CD8-positive, alpha-beta memory T cell (primary cell): ENCODE measurements at regions not wholly inside any gene's neighbourhood (a gene's known extent, or its start where the extent isn't known, plus 50 kb on each side); places are given as distances from the start of the nearest gene placed in this dataset.

Experiments used
- CTCF ChIA-PET: fragments of 350-600 bp; sonication (Branson Sonifier 250); formaldehyde crosslinking; loops from one replicate; lab custom pipeline; 2021; ENCODE audit warnings: antibody characterized with exemption; lab: Charles Lee
- POLR2A ChIA-PET: fragments of 350-600 bp; sonication (Branson Sonifier 250); formaldehyde crosslinking; loops from one replicate; lab custom pipeline; 2021; ENCODE audit warnings: antibody characterized with exemption; lab: Charles Lee
- DNase-seq, 5 donors: peaks; one replicate each; pipeline versions ENCODE4 v3.0.0 to v3.0.0-alpha.2; 2020 to 2022; ENCODE audit warnings: mixed read lengths in 1 of 5
- H3K27ac ChIP-seq: one replicate; pipeline ENCODE4 v1.7.0; 2013; ENCODE audit warnings: low read depth, mild to moderate bottlenecking, low read length, moderate library complexity
- H3K27me3 ChIP-seq: 2 replicates; pipeline ENCODE4 v1.7.0; 2013; ENCODE audit warnings: low read length, mild to moderate bottlenecking; ENCODE audit not compliant: insufficient read depth, poor library complexity, severe bottlenecking
- H3K36me3 ChIP-seq: 2 replicates; pipeline ENCODE4 v1.7.0; 2013; ENCODE audit warnings: mild to moderate bottlenecking, low read length, moderate library complexity; ENCODE audit not compliant: insufficient read depth
- H3K4me1 ChIP-seq: 2 replicates; pipeline ENCODE4 v1.7.0; 2013; ENCODE audit warnings: mild to moderate bottlenecking, low read length, moderate library complexity; ENCODE audit not compliant: insufficient read depth
- H3K4me3 ChIP-seq: 2 replicates; pipeline ENCODE4 v1.7.0; 2013; ENCODE audit warnings: mild to moderate bottlenecking, low read length
- H3K9me3 ChIP-seq: 2 replicates; pipeline ENCODE4 v1.7.0; 2013; ENCODE audit warnings: mild to moderate bottlenecking, low read length
- H3K27ac Mint-ChIP-seq, 8 donors: one replicate each; pipeline ENCODE4 v1.8.0; 2020 to 2021; ENCODE audit warnings: mixed read lengths in 8 of 8, mild to moderate bottlenecking in 6 of 8, inconsistent platforms in 3 of 8, moderate library complexity in 3 of 8
- H3K27me3 Mint-ChIP-seq, 2 donors: one replicate each; pipeline ENCODE4 v1.8.0; 2020 to 2021; ENCODE audit warnings: mixed read lengths in 2 of 2, mild to moderate bottlenecking in 1 of 2, moderate library complexity in 1 of 2
- H3K36me3 Mint-ChIP-seq, 3 donors: one replicate each; pipeline ENCODE4 v1.8.0; 2020 to 2021; ENCODE audit warnings: mixed read lengths in 3 of 3, inconsistent platforms in 1 of 3, mild to moderate bottlenecking in 1 of 3
- H3K4me1 Mint-ChIP-seq, 3 donors: one replicate each; pipeline ENCODE4 v1.8.0; 2020 to 2021; ENCODE audit warnings: mixed read lengths in 3 of 3, inconsistent platforms in 1 of 3, mild to moderate bottlenecking in 1 of 3
- H3K4me3 Mint-ChIP-seq, 7 donors: one replicate each; pipeline ENCODE4 v1.8.0; 2020 to 2021; ENCODE audit warnings: mixed read lengths in 7 of 7, mild to moderate bottlenecking in 6 of 7, moderate library complexity in 4 of 7, inconsistent platforms in 2 of 7
- H3K9me3 Mint-ChIP-seq, 5 donors: one replicate each; pipeline ENCODE4 v1.8.0; 2020 to 2022; ENCODE audit warnings: mixed read lengths in 5 of 5, mild to moderate bottlenecking in 3 of 5, moderate library complexity in 2 of 5, inconsistent platforms in 1 of 5

- CTCF ChIA-PET = interaction anchor here (1.1 kb wide), 1 partner anchor 8 kb away, joined by 3 read pairs; no protein-coding TSS in a partner anchor
- peak overlapping the region in 2 of 7 donors; percentile 31 to 48 for H3K4me3 Mint-ChIP-seq
Measured at GRCh38 chr6:168885751-168886742, 367.6 kb downstream of the THBS2 start.

DNA sequence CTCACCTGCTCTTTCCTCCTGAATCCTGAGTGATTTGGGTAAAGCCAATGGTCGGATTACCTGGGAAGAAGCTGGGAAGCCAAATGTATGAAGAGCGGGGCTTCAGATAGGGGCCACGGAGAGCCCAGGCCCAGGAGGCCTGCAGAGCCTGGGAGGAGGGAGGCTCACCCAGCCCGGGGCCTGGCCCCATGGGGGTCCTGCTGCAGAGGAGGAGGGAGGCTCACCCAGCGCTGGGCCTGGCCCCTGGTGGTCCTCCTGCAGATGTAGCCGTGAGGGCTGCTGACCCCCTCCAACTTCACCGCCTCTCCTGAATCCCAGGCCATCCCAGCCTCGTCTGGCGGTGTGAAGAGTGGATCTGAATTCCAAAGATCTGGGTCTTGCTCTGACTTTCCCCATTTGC is 368.4 kb downstream of the THBS2 start:
- POLR2A ChIA-PET = no interaction called here

More at GRCh38 chr6:168885751-168886742, 367.6 kb downstream of the THBS2 start:
- no peak for DNase-seq
- no peak overlapping the region for H3K27ac ChIP-seq
- H3K9me3 Mint-ChIP-seq = no peaks in the 10 kb centered on the region
- H3K27me3 Mint-ChIP-seq = peaks cover 0 to 1% of the 10 kb centered on the region in 2 donors
- peaks cover 9% of the 10 kb centered on the region for H3K4me1 ChIP-seq
- peaks cover 0 to 4% (median 0%) of the 10 kb centered on the region in 3 donors for H3K36me3 Mint-ChIP-seq
- H3K27me3 ChIP-seq = no peaks in the 10 kb centered on the region
- peaks cover 10 to 15% (median 14%) of the 10 kb centered on the region in 3 donors for H3K4me1 Mint-ChIP-seq
- no peaks in the 10 kb centered on the region for H3K36me3 ChIP-seq
- no peak overlapping the region for H3K4me3 ChIP-seq
- H3K27ac Mint-ChIP-seq = peak overlapping the region in 1 of 8 donors; percentile 24
- H3K9me3 ChIP-seq = no peaks in the 10 kb centered on the region
- POLR2A ChIA-PET = no interaction called here

DNA sequence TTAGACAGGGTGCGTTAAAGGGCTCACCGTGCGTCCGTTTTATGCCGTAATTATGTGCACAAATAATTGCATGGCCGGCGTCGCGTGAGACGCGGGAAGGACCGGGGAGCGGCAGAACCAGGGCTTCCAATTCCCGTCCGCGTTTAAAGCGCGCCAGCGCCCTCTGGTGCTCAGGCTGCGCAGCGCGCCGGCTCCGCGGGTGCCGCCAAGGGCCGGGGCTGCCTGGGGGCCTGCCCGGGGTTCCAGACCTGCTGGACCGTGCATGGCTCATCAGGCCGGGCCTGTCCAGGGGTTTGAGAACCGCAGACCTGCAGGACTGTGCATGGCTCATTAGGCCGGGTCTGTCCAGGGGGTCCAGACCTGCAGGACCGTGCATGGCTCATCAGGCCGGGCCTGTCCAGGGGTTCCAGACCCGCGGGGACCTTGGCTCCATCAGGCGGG is 369.0 kb downstream of the THBS2 start:
- peak overlapping the region; percentile 87 to 91 (median 89) for H3K4me3 Mint-ChIP-seq
- Histone ChIP-seq H3K36me3 (no peaks in the 10 kb centered on the region), H3K4me1 (peaks cover 9% of the 10 kb centered on the region), H3K27me3 (no peaks in the 10 kb centered on the region), H3K9me3 (no peaks in the 10 kb centered on the region), H3K27ac (peak overlapping the region; percentile 63), H3K4me3 (peak overlapping the region; percentile 81)
- peaks cover 0 to 4% (median 0%) of the 10 kb centered on the region in 3 donors for H3K36me3 Mint-ChIP-seq
- POLR2A ChIA-PET = no interaction called here
- H3K27me3 Mint-ChIP-seq = peaks cover 0 to 1% of the 10 kb centered on the region in 2 donors
- peak overlapping the region; percentile 70 to 97 (median 90) for H3K27ac Mint-ChIP-seq
- CTCF ChIA-PET = interaction anchor here (0.7 to 1.1 kb wide), 2 partner anchors 9 to 13 kb away, joined by 3 read pairs; no protein-coding TSS in a partner anchor
- no peaks in the 10 kb centered on the region for H3K9me3 Mint-ChIP-seq
- DNase-seq = peak; percentile 49 to 79 (median 77)
- peaks cover 10 to 15% (median 14%) of the 10 kb centered on the region in 3 donors for H3K4me1 Mint-ChIP-seq

More for the DNA sequence above, 368.4 kb downstream of the THBS2 start:
- no peak overlapping the region for H3K27ac ChIP-seq
- Mint-ChIP-seq H3K4me1 (peaks cover 10 to 15% (median 14%) of the 10 kb centered on the region in 3 donors), H3K27me3 (peaks cover 0 to 1% of the 10 kb centered on the region in 2 donors), H3K9me3 (no peaks in the 10 kb centered on the region), H3K36me3 (peaks cover 0 to 4% (median 0%) of the 10 kb centered on the region in 3 donors), H3K4me3 (peak overlapping the region in 4 of 7 donors; percentile 33 to 90 (median 44)), H3K27ac (no peak overlapping the region)
- H3K9me3 ChIP-seq = no peaks in the 10 kb centered on the region
- peaks cover 9% of the 10 kb centered on the region for H3K4me1 ChIP-seq
- H3K4me3 ChIP-seq = no peak overlapping the region
- no peak for DNase-seq
- CTCF ChIA-PET = interaction anchor here (0.7 to 1.1 kb wide), 2 partner anchors 8 to 13 kb away, joined by 3 read pairs; no protein-coding TSS in a partner anchor
- no peaks in the 10 kb centered on the region for H3K36me3 ChIP-seq
- no peaks in the 10 kb centered on the region for H3K27me3 ChIP-seq

- Histone ChIP-seq H3K4me1 (peaks cover 9% of the 10 kb centered on the region), H3K27me3 (no peaks in the 10 kb centered on the region), H3K9me3 (no peaks in the 10 kb centered on the region), H3K27ac (peak overlapping the region; percentile 63), H3K4me3 (peak overlapping the region; percentile 81), H3K36me3 (no peaks in the 10 kb centered on the region)
- H3K27me3 Mint-ChIP-seq = peaks cover 0 to 4% of the 10 kb centered on the region in 2 donors
- DNase-seq = no peak
- H3K27ac Mint-ChIP-seq = peak overlapping the region; percentile 70 to 97 (median 90)
- peaks cover 10 to 15% (median 14%) of the 10 kb centered on the region in 3 donors for H3K4me1 Mint-ChIP-seq
- ChIA-PET POLR2A (no interaction called here), CTCF (no interaction called here)
- H3K36me3 Mint-ChIP-seq = peaks cover 0 to 4% (median 0%) of the 10 kb centered on the region in 3 donors
- H3K9me3 Mint-ChIP-seq = no peaks in the 10 kb centered on the region
- H3K4me3 Mint-ChIP-seq = peak overlapping the region; percentile 87 to 91 (median 89)
Measured at GRCh38 chr6:168884050-168884645, 369.5 kb downstream of the THBS2 start.

- Histone ChIP-seq H3K4me1 (peaks cover 9% of the 10 kb centered on the region), H3K27me3 (no peaks in the 10 kb centered on the region), H3K27ac (no peak overlapping the region), H3K4me3 (no peak overlapping the region), H3K36me3 (no peaks in the 10 kb centered on the region), H3K9me3 (no peaks in the 10 kb centered on the region)
- DNase-seq = no peak
- Mint-ChIP-seq H3K9me3 (no peaks in the 10 kb centered on the region), H3K27ac (peak overlapping the region; percentile 70 to 97 (median 90)), H3K27me3 (peaks cover 0 to 2% of the 10 kb centered on the region in 2 donors), H3K4me3 (peak overlapping the region; percentile 87 to 91 (median 89)), H3K4me1 (peaks cover 10 to 15% (median 14%) of the 10 kb centered on the region in 3 donors), H3K36me3 (peaks cover 0 to 4% (median 0%) of the 10 kb centered on the region in 3 donors)
- ChIA-PET CTCF (no interaction called here), POLR2A (no interaction called here)
Measured at GRCh38 chr6:168883410-168884049, 370.1 kb downstream of the THBS2 start.

GRCh38 chr6:168880271-168880670 is 373.4 kb downstream of the THBS2 start:
- Mint-ChIP-seq H3K4me1 (peaks cover 10 to 24% (median 22%) of the 10 kb centered on the region in 3 donors), H3K36me3 (peaks cover 0 to 4% (median 0%) of the 10 kb centered on the region in 3 donors), H3K27ac (peak overlapping the region in 2 of 8 donors; percentile 27 to 43), H3K27me3 (peaks cover 7 to 14% of the 10 kb centered on the region in 2 donors), H3K9me3 (no peaks in the 10 kb centered on the region), H3K4me3 (no peak overlapping the region)
- Histone ChIP-seq H3K27ac (no peak overlapping the region), H3K27me3 (no peaks in the 10 kb centered on the region), H3K4me1 (peaks cover 9% of the 10 kb centered on the region), H3K36me3 (no peaks in the 10 kb centered on the region), H3K9me3 (no peaks in the 10 kb centered on the region), H3K4me3 (no peak overlapping the region)
- ChIA-PET POLR2A (no interaction called here), CTCF (interaction anchor here (1.5 kb wide), 1 partner anchor 14 kb away, joined by 4 read pairs; no protein-coding TSS in a partner anchor)
- DNase-seq = no peak

- H3K9me3 ChIP-seq = no peaks in the 10 kb centered on the region
- Mint-ChIP-seq H3K9me3 (no peaks in the 10 kb centered on the region), H3K27me3 (peaks cover 9 to 17% of the 10 kb centered on the region in 2 donors), H3K4me3 (peak overlapping the region in 4 of 7 donors; percentile 28 to 55 (median 40)), H3K36me3 (no peaks in the 10 kb centered on the region), H3K4me1 (peaks cover 0 to 10% (median 8%) of the 10 kb centered on the region in 3 donors), H3K27ac (peak overlapping the region in 5 of 8 donors; percentile 43 to 90 (median 74))
- H3K4me3 ChIP-seq = no peak overlapping the region
- POLR2A ChIA-PET = no interaction called here
- H3K36me3 ChIP-seq = no peaks in the 10 kb centered on the region
- H3K27ac ChIP-seq = no peak overlapping the region
- no peaks in the 10 kb centered on the region for H3K4me1 ChIP-seq
- H3K27me3 ChIP-seq = no peaks in the 10 kb centered on the region
- DNase-seq = peak in 1 of 5 donors; percentile 29
- CTCF ChIA-PET = no interaction called here
Measured at GRCh38 chr6:168877821-168878282, 375.8 kb downstream of the THBS2 start.
